HG02981 (cell line): ENCODE measurements at regions not wholly inside any gene's neighbourhood (a gene's known extent, or its start where the extent isn't known, plus 50 kb on each side); places are given as distances from the start of the nearest gene placed in this dataset.

Source experiments
- ATAC-seq: cut with Tn5 transposase; IDR thresholded peaks from one replicate; pipeline ENCODE4 v1.9.1; 2021; ENCODE audit warnings: mild to moderate bottlenecking, moderate library complexity; ENCODE audit not compliant: unreplicated experiment

DNA sequence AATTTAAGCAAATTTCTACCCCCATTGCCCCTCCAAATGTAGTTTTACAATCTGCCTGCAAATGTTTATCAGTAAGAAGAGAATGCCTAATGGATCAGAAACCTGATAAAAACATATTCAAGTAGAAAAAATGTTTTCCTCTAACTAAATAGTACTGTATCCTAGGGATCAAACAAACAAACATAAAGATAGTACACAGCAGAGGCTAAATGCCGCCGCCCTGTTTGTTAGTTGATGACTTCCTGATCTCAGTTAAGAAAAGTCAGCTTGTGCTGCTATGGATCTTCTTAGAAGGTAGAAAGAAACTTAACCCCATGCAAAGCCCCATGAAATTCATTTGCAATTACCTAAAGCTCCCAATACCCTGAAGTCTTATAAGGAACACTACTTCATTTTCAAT is 387.3 kb upstream of the THBS1 start:
- no peak for ATAC-seq

DNA sequence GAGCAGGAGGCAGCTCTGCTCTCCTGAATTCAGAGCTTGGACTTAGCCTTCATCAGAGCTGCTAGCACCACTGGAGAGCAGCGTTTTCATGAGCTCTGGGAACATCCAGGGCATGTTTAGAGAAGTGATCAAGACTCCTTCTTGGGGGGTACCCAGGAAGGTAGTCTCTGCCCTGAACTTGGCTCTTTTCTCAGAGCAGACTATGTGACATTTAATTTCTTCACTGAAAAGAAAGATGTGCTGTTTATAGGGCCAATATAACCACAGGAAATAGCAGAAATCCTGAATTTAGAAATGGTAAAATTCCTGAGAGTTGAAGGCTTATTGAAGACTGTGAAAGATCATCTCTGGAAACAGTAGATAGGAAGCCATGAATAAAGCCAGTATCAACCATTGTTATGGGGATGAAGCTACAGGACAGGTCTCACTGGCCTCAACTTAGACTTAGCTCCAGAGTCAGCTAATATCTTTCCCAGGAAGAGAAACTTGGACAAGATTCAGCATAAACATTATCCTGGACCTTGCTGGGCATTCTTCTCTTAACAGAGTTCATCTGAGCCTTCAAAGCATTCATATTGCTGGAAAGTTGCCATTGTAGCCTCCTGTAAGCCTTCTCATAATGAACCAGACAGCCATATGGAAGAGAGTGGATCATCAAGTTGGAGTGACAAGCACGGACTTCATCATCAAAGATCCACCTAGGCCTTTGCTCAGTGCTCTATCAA is 386.6 kb upstream of the THBS1 start:
- ATAC-seq, result no peak

DNA sequence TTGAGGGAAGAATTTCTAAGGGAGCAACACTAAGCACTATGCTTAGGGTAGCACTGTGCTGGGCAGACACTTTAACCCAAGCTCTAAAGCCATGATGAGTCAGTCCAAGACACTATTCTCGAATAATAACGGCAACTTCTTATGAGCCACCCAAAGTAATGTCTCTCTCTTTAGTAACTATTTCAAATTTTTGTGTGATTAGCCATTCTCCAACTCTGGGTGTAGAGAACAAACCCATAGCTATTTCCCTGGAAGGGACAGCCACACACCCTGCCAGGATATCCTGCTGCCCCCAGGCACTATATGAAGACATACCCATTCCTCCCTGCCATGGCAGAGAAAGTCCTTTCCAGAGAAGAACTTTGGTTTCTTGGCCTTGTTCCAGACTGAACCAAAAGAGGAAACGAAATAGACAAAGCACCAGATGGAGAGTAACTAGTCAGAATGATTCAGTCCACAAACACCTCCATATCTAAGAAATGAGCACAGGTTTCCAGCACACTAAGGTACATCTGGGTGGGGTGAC is 384.9 kb upstream of the THBS1 start:
- ATAC-seq, result no peak

DNA sequence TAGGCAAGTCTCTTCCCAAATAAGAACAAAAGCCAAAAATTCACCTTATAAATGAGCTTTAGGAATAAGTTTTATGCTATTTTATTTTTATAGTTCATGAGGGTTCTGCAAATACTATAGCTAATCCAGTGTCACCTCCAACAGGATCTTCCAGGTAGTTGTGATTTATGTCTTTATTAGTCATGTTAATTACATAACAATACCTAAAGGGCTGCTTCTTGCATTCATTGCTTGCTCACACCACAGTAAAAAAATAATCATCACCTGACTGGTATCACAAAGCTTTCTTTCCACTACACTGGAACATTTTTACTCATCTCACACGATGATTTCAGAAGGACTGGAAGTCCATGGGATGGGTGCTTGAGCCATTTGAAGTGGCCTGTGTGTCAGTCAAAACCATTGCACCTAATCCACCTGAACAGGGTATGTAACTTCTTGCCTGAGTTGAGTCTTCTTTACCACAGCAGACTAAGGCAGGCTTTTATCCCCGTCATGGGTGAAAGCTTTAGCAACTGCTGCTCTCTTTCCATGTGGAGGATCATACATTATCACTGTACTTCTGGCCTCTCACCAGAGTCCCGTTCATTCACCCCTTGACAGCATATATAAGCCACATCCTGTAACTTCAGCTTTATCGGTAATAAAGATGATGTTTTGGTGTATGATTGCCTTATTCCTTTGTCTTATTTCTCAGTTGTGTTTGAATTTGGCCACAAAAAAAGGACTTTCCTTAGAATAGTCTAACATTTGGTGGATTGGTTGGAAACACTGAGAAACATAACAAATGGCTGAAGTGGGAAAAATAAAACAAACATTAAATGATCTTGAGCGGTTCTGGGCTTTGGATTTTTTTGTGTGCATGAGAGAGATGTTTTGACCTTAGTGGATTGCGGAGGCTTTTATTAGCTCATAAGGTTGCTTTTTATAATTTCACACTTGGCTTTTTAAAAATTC is 382.6 kb upstream of the THBS1 start:
- ATAC-seq, result no peak

DNA sequence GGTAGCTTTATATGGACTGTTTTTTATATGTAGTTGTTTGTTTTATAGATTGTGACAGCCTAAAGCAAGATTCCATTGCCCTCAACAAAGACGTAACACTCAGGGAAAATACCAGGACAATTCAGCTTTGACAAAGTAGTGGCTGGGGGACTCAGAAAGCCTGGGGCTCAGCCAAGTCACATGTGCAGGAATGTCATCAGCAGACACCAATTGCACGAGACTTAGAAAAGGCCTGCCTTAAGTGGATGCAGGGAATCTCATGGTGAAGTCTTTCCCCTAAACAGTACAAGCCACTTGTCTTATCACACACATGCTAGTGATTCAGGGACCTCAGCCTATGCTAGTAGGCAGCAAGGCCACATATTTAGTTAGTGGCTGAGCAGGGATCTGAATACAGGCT is 381.8 kb upstream of the THBS1 start:
- no peak for ATAC-seq

DNA sequence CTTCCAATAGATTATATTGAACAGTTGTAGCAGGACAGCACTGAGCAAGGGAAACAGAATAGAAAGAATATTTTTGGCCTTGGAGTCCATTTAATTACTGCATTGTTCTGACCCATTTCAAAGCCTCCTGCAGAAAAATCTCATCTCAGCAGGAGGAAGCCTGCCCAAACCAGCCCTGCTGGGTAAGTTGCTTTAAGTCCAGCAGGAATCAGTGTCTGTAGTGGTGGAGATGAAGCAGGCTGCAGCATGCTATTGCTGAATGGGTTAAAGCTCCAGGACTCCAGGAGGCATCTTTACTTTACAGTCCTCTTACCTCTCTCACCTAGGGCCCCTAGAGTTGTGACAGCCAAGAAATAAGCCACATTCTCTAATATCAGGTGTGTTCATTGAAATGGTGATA is 380.3 kb upstream of the THBS1 start:
- no peak for ATAC-seq

DNA sequence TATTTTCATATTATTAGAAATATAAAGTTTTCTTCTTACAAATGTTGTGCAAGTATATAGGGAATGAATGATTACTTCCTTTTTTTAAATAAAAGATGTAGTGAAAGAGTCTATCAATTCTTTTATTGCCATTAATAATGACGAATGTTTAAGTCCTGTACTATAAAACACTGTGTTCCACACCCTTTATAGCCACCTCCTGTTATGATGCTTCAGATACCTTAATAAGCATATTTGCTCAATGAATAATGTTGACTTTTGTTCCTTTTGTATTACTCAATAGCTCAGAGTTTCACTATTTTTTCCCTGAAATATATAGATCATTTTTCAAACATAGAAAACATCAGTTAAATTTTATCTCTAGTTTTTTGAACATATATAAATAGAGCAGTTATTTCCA is 378.2 kb upstream of the THBS1 start:
- no peak for ATAC-seq

DNA sequence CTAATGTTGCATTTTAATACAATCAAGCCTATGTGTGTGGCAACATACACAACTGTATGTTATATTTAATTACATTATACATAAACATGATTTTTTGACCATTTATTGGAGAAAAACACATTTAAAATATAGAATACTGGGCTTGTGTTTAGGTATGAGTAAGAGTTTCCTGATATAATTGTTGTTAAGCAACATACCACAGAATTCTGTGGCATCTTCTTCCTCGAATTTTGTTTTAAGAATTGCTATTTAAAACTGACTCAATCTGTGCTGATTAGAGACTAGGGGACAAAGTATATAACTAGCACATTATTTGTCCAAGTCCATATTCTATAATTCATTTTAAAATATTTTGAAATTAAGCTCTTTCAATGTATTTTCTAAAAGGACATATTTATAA is 376.8 kb upstream of the THBS1 start:
- ATAC-seq, result no peak

DNA sequence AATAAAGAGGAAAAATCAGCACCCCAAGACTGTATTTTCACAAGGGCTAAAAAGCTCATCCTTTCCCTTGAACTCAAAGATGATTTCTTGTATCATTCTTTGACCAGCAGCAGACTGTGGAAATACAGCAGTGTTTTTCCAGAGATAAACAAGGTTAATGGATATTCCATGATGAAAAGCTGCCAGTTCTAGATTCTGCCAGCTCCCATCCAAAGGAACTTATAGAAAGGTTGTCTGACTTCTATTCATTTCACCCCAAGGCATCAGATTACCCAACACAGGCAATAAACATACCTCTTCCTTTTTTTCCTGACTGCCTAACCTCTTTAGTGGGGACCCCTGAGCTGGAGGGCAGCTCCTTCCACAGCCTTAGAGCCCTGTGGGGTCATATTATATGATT is 375.8 kb upstream of the THBS1 start:
- no peak for ATAC-seq

DNA sequence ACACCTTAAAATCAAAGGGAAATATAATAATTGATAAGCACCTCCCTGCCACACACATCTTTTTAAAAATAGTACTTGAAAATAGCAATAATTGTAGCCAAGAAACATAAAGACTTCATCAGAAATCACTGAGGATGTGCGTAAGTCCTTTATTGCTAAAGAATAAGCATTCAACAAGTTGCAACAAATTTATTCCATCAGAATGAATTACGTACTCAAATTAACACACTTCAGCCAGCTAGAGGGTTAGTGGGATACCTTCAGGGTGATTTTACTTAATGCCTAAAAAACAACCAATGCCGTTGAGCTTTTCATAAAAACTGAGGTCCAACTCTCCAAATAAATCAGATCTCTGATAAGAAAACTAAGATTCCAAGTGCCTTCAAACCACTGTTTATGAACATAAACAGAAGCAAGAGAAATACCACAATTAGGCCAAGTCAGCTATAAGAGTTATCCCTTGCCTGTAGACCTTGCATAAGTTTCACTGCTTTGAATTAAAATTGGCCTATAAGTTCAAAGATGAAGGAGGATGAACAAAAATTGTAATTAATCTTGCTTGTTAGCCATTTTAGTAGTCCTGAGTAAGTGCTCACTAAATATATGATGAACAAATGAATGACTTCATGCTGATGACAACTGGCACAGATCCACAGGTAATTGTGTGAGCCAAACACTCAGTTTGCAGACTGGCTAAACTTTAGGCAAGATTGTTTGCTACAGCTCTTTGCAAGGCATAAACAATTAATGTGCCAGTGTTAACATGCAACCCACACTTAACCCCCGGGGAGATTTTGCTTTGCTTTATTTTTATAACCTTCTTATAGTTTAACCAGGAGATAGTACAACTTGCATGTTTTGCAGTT is 375.1 kb upstream of the THBS1 start:
- no peak for ATAC-seq

DNA sequence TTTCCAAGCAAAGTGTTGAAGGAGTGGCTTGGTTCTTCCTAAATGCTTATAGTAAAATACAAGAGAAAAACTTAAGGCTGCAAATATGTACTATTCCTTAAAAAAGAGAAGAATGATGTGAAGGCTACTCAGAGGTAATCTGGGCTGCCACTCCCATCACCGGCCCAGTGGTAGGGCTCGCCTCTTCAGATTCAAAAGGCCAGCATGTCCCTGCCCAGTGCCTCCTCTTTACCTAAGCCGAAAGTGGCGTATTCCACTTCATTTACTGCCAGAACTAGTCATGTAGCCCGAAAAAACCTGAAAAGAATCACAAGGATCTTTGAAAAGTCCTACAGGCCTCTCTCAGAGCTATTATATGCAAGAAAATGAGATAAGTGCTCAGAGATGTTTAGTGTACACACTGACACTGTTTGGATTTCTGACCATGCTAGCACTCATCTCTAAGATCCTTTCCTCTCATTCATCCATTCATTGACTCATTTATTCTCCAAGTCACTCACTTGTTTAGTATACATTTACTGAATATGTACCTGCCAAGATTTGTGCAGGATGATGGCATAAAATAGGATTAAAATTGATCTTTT is 373.3 kb upstream of the THBS1 start:
- ATAC-seq, result no peak

DNA sequence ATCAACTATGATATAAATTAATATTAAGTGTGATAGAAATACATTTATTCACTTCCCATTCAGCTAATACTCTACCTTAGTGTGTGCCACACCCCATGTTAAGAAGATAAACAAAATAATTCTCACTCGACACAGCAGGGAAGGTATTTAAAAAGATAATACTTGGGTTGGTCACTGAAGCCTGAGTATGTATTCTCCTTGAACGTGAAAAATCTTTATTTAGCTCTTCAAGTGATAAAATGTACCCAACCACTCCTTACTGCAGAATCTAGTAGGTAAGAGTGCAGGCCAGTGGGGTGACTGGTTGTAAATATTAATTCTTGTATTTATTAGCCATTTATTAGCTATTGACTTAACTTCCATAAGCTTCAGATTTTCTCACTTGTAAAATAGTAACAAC is 372.7 kb upstream of the THBS1 start:
- no peak for ATAC-seq

DNA sequence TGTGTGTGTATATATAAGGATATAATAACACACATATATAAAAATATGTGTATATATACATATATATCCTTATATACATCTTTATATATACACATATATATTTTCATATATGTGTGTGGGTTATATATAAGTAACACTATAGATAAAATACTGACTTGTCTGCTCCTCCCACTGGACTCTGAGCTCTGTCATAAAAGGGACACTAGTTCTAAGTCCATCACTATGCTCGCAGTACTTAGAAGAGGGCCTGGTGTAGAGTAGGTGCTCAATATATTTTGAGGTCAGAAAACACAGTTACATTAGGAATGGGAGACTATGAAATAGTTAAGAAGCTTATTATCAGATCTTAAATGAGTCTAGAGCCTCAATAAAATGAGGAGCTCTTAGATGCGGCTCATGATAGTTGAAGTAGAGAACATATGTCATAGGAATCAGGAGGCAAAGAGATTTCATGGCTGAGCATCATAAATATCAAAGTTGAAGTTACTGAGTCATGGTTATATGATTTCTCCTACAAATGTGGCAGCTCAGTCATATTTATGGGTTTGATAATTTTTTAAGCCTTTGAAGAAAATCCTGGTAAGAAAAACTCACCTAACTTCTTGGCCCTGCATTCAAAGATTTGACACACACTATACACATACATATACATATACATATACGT is 371.2 kb upstream of the THBS1 start:
- no peak for ATAC-seq

DNA sequence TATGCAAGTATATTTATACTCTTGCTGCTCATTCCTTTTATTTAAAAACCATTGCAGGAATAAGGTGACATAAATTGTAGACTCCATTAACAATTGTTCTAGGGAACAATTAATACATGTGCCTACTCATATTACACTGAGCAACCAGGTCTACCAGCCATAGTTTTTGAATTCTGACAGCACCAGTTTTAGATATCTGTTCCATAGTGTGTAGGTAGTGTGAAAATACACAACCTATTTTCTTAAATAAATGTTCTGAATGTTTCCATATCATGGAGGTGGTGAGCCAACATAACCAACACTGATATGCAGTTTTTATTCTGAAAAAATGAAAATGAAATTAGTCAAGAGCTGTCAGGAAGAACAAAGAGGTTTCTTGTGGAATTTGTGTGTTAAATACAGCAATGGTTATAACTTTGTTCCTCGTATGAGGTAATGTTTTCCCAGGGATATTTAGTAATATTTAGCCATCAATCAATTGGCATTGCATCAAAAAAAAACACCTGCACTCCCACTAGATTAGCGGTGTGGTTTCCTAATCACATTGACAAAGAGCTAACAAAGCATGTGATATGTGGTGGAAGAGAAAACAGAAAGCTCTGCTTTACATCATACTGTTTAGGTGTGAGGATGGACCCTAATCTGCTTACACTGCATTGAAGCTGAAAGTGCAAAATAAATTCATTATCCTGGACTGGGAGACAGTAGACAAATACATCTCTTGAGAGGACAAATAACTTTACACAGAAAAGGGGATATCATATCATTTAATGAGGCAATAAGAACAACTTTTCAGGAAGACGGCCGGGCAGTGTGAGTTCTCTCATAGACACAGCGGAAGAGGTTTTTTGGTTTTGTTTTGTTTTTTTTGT is 369.5 kb upstream of the THBS1 start:
- no peak for ATAC-seq

DNA sequence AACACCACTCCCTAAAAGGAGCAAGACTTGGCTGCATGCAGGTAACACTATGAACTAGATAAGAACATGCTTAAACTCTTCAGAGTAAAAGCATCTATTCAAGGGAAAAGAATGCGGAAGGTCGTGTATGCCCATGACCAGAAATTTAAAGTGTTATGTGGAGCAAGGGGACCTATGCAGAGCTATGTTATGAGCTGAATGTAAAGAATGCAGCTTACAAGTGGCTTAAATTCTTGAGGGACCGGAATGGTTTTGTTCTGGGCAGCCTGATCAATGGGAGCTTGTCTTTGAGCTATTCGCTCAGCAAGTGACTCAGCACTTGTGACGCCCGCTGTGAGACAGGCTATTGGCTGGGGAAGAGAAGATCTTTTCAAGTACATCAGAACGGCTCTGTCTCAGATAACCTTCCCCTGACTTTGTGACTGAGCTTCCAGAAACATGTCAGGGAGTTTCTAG is 367.5 kb upstream of the THBS1 start:
- no peak for ATAC-seq

DNA sequence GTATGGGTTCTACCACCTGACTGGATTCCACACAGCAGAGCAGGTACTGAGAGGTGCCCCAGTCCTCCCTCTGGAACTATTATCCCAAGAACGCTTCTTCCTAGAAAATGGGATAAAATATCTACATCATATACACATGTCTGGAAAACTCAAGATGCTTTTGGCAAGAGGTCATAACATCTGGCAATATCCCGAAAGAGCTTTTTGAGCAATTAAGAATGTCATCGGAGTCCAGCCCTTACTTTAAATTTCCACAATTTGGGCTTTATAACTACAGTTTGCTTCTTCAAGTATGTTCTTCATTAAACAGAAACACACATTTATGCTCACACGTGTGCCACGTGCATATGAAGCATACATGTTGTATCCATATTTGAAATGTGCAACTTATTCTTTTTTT is 365.9 kb upstream of the THBS1 start:
- ATAC-seq, result no peak

DNA sequence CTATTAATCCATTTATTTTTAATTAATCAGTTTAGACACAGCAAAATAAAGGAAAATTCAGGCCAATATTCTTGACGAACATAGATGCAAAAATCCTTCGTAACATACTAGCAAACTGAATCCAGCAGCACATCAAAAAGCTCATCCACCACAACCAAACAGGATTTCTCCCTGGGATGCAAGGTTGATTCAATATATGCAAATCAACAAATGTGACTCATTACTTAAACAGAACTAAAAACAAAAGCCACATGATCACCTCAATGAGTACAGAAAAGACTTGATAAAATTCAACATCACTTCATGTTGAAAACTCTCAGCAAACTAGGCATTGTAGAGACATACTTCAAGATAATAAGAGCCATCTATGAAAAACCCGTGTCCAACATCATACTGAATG is 364.1 kb upstream of the THBS1 start:
- ATAC-seq, result no peak

DNA sequence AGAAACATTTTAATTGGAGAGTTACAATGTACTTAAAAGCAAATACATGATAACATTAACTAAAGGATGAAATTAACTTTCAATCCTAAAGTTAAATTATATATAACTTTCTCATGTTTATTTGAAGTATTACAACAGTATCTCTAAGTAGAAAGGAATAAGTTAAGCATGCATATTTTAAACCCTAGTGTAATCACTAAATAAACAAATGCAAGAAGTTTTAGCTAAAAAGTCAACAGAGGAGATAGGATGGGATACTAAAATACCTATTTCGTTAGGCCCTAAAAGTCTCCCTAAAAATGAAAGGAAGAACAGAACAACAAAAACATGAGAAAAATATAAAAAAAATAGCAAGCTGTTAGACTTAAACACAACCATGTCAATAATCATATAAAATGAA is 361.3 kb upstream of the THBS1 start:
- ATAC-seq, result no peak
